HepG2 (cell line): ENCODE measurements at regions not wholly inside any gene's neighbourhood (a gene's known extent, or its start where the extent isn't known, plus 50 kb on each side); places are given as distances from the start of the nearest gene placed in this dataset.

Experiments used
- ATAC-seq: fragments of 200-7000 bp; cut with Tn5 transposase; 3 replicates; pipeline ENCODE4 v1.9.1; 2020; ENCODE audit warnings: mild to moderate bottlenecking, moderate library complexity
- BruUV-seq: library from RNA; stranded (reverse); fragments of 400-500 nt; replicated peaks from 2 replicates; lab custom pipeline; 2021; lab: Mats Ljungman, UMichigan
- CTCF ChIA-PET: fragments of 300-600 bp; formaldehyde crosslinking; extraction: SDS; loops from one replicate; lab custom pipeline; 2021; ENCODE audit warnings: low total read pairs, inconsistent platforms, low intra/inter-chr PET ratio; lab: Yijun Ruan, JAX
- POLR2A ChIA-PET: fragments of 350-600 bp; sonication (Branson Sonifier 250); formaldehyde crosslinking; loops from one replicate; lab custom pipeline; 2020; ENCODE audit warnings: antibody characterized with exemption, inconsistent platforms; lab: Yijun Ruan, JAX
- DNase-seq: peaks from one replicate; pipeline ENCODE4 v3.0.0-alpha.2; 2015; ENCODE audit warnings: low spot score
- FAIRE-seq: peaks from 3 replicates; lab custom pipeline; 2011; peaks lifted over from hg19 to GRCh38; lab: Jason Lieb, UNC
- H2AFZ ChIP-seq: one replicate; pipeline ENCODE4 v1.6.1; 2011; ENCODE audit warnings: low read length, inconsistent platforms
- H3K27ac ChIP-seq: fragments of 300-600 bp; 3 replicates; pipeline ENCODE4 v1.8.0; 2011; ENCODE audit warnings: mixed run types, mild to moderate bottlenecking, mixed read lengths, low read length, inconsistent platforms; ENCODE audit not compliant: insufficient read depth; ENCODE audit errors: extremely low read length
- H3K27me3 ChIP-seq, 2 experiments: fragments of 200-600 bp in 1 of 2; 2 replicates in 1 of 2; 3 replicates in 1 of 2; pipeline versions ENCODE4 v1.6.0 to v1.8.0; 2011; ENCODE audit warnings: low read length in 2 of 2, mild to moderate bottlenecking in 2 of 2, moderate library complexity in 2 of 2, inconsistent platforms in 1 of 2; ENCODE audit not compliant: insufficient read depth in 2 of 2, control insufficient read depth in 1 of 2
- H3K36me3 ChIP-seq, 2 experiments: fragments of 200-600 bp in 1 of 2; replicated peaks in 1 of 2; 2 replicates in 1 of 2; 3 replicates in 1 of 2; pipeline versions ENCODE4 v1.5.1 to v1.8.0; 2011; ENCODE audit warnings: low read length in 2 of 2, inconsistent platforms in 1 of 2; ENCODE audit not compliant: insufficient read depth in 2 of 2, control insufficient read depth in 1 of 2
- H3K4me1 ChIP-seq: 2 replicates; pipeline ENCODE4 v1.5.1; 2012; ENCODE audit warnings: low read length, inconsistent platforms; ENCODE audit not compliant: insufficient read depth
- H3K4me2 ChIP-seq: 2 replicates; pipeline ENCODE4 v1.6.0; 2011; ENCODE audit warnings: low read depth, low read length, inconsistent platforms
- H3K4me3 ChIP-seq, 3 experiments: fragments of 200-600 bp in 1 of 3; sonication (generic), shearing (Covaris generic) in 1 of 3; replicated peaks in 1 of 3; 2 replicates each; pipeline ENCODE4 v1.5.1; 2011 to 2016; ENCODE audit warnings: low read length in 3 of 3, inconsistent platforms in 2 of 3, low read depth in 2 of 3, mild to moderate bottlenecking in 2 of 3, control low read depth in 1 of 3, mixed read lengths in 1 of 3; ENCODE audit not compliant: insufficient read depth in 1 of 3
- H3K79me2 ChIP-seq: one replicate; pipeline ENCODE4 v1.6.1; 2011; ENCODE audit warnings: low read length, inconsistent platforms; ENCODE audit not compliant: insufficient read depth
- H3K9ac ChIP-seq: 2 replicates; pipeline ENCODE4 v1.6.0; 2011; ENCODE audit warnings: mild to moderate bottlenecking, low read depth, low read length, inconsistent platforms; ENCODE audit not compliant: insufficient read depth
- H3K9me3 ChIP-seq: 2 replicates; pipeline ENCODE4 v1.5.1; 2012; ENCODE audit warnings: mild to moderate bottlenecking, low read length
- H4K20me1 ChIP-seq: 2 replicates; pipeline ENCODE4 v1.6.0; 2011; ENCODE audit warnings: inconsistent platforms, mild to moderate bottlenecking, low read length, moderate library complexity; ENCODE audit not compliant: insufficient read depth
- ARID4A ChIP-seq: sonication (generic); formaldehyde crosslinking; IDR thresholded peaks from 2 replicates; pipeline ENCODE4 v1.5.0; 2020; ENCODE audit warnings: mild to moderate bottlenecking, missing genetic modification reagents, borderline replicate concordance
- ZKSCAN1 ChIP-seq: fragments of 150-350 bp; IDR thresholded peaks from 2 replicates; pipeline ENCODE4 v1.6.1; 2014; ENCODE audit warnings: low read length
- WGBS: methylation state at CpG from one replicate; pipeline ENCODE4 v1.1.6; 2017; ENCODE audit warnings: low lambda C conversion rate; 5-methylcytosine and 5-hydroxymethylcytosine counted together
- in situ Hi-C: cut with HindIII; loops from 2 replicates; pipeline ENCODE4 v1.10.0; 2017; ENCODE audit warnings: low pct_unique_long_range_greater_than_20kb; ENCODE audit not compliant: extremely low pct_ligation_motif_present
- intact Hi-C: fragments of 100-400 bp; cut with micrococcal nuclease; formaldehyde crosslinking; loops from one replicate; pipeline ENCODE4 v1.10.0; 2022; ENCODE audit not compliant: unreplicated experiment

DNA sequence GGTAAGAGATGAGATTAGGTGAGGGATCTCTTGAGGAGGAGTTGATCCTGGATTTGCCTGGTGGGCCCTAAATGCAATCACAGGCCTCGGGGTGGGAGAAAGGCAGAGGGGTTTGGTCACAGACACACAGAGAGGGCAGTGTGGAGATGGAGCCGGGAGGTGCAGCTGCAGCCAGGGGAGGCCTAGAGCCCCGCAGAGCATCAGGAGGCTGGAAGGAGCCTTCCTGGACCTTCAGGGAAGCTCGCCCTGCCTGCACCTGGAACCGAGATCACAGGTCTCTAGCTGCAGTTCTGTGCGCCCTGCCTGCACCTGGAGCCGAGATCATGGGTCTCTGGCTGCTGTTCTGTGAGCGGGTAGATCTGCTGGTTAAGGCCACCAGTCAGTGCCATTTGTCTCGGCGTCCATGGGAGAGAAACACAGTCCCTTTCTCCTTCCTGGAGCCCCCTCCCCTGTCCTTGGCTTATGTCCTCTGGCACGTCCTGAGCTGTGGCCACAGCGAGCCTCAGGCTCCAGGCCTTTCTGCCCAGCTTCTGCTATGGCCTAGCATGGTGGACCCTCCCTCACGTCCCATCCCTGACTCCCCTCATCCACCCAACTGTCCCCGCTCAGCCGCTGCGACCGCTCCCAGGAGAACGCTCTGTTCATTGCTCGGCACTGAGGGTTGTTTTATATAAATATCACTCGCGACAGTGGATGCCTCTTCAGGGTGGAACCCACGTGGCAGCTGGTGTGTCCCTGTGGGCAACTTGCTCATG is 112.0 kb downstream of the DACT2 start:
- 56% methylated on average over 22 of the region's 22 CpGs for WGBS
- Histone ChIP-seq H2AFZ (no peak overlapping the region), H3K27me3 (peaks cover 2 to 7% of the 10 kb centered on the region in 2 experiments; a peak in 2 of 5 replicates), H3K36me3 (no peaks in the 10 kb centered on the region), H3K27ac (no peak overlapping the region), H3K9me3 (no peaks in the 10 kb centered on the region), H4K20me1 (no peaks in the 10 kb centered on the region)
- intact Hi-C loops: no loop called here
- FAIRE-seq (no peak), ATAC-seq (peak; percentile 18; the same call in 2 of the 3 replicates), DNase-seq (no peak)
- no TSS peak for BruUV-seq
- no peak for TF ChIP-seq ARID4A (CRISPR knock-in tag)
- no peak for TF ChIP-seq ZKSCAN1
- TF ChIP-seq, all 625 proteins: peak for 0
- POLR2A ChIA-PET: no interaction called here
- in situ Hi-C loops: no loop called here
- Histone ChIP-seq H3K4me3 (no peak overlapping the region), H3K4me2 (no peak overlapping the region), H3K4me1 (no peaks in the 10 kb centered on the region), H3K9ac (no peak overlapping the region), H3K79me2 (no peaks in the 10 kb centered on the region)
- CTCF ChIA-PET: no interaction called here
